Panc1 (cell line): ENCODE measurements at regions not wholly inside any gene's neighbourhood (a gene's known extent, or its start where the extent isn't known, plus 50 kb on each side); places are given as distances from the start of the nearest gene placed in this dataset.

Source experiments
- ATAC-seq: fragments of 200-7000 bp; cut with Tn5 transposase; 2 replicates; pipeline ENCODE4 v1.9.1; 2020; ENCODE audit warnings: mild to moderate bottlenecking, moderate library complexity
- BruUV-seq: library from RNA; stranded (reverse); fragments of 400-500 nt; replicated peaks from 2 replicates; lab custom pipeline; 2021; lab: Mats Ljungman, UMichigan
- CTCF ChIA-PET: fragments of 300-600 bp; sonication (Branson Sonifier 250); formaldehyde crosslinking; loops from one replicate; lab custom pipeline; 2022; ENCODE audit warnings: antibody characterized with exemption; lab: Charles Lee
- POLR2A ChIA-PET: fragments of 300-600 bp; sonication (Branson Sonifier 250); formaldehyde crosslinking; loops from one replicate; lab custom pipeline; 2022; ENCODE audit warnings: antibody characterized with exemption; lab: Charles Lee
- DNase-seq: peaks from one replicate; pipeline ENCODE4 v3.0.0-alpha.2; 2010; ENCODE audit warnings: low read depth, low spot score
- H3K27ac ChIP-seq: 2 replicates; pipeline ENCODE4 v1.5.1; 2011; ENCODE audit warnings: mild to moderate bottlenecking, low read length, inconsistent platforms
- H3K27me3 ChIP-seq: fragments of 200-500 bp; sonication (Bioruptor generic); 2 replicates; pipeline ENCODE4 v1.6.0; 2014; ENCODE audit warnings: low read length, inconsistent platforms; ENCODE audit not compliant: control insufficient read depth, insufficient read depth
- H3K36me3 ChIP-seq: fragments of 200-500 bp; sonication (Bioruptor generic); 2 replicates; pipeline ENCODE4 v1.5.1; 2014; ENCODE audit warnings: inconsistent platforms, mild to moderate bottlenecking, low read length, moderate library complexity; ENCODE audit not compliant: control insufficient read depth, insufficient read depth
- H3K4me1 ChIP-seq: 2 replicates; pipeline ENCODE4 v1.5.1; 2011; ENCODE audit warnings: inconsistent platforms, mild to moderate bottlenecking, low read length, moderate library complexity; ENCODE audit not compliant: control insufficient read depth, insufficient read depth
- H3K4me3 ChIP-seq, 2 experiments: 2 replicates each; pipeline ENCODE4 v1.5.1; 2011 to 2012; ENCODE audit warnings: low read depth in 2 of 2, low read length in 2 of 2, mild to moderate bottlenecking in 2 of 2, inconsistent platforms in 1 of 2, moderate library complexity in 1 of 2
- H3K9me3 ChIP-seq: fragments of 200-500 bp; sonication (Bioruptor generic); 2 replicates; pipeline ENCODE4 v1.5.1; 2014; ENCODE audit warnings: low read depth, mild to moderate bottlenecking, inconsistent platforms, low read length, moderate library complexity; ENCODE audit not compliant: control insufficient read depth, insufficient read depth
- POLR2AphosphoS5 ChIP-seq: IDR thresholded peaks from 2 replicates; pipeline ENCODE4 v1.6.1; 2012; ENCODE audit warnings: mild to moderate bottlenecking, low read depth, low read length, moderate library complexity
- SIN3A ChIP-seq: IDR thresholded peaks from 2 replicates; pipeline ENCODE4 v1.6.1; 2012; ENCODE audit warnings: low read depth, mild to moderate bottlenecking, low read length, moderate library complexity, borderline replicate concordance; ENCODE audit not compliant: insufficient read depth
- TCF7L2 ChIP-seq: IDR thresholded peaks from 2 replicates; pipeline ENCODE4 v1.6.1; 2011; ENCODE audit warnings: mild to moderate bottlenecking, low read depth, low read length, inconsistent platforms
- in situ Hi-C: cut with HindIII; loops from 2 replicates; pipeline ENCODE4 v1.10.0; 2016; ENCODE audit warnings: low sequenced_read_pairs, low pct_unique_long_range_greater_than_20kb
- intact Hi-C: fragments of 100-400 bp; cut with micrococcal nuclease; formaldehyde crosslinking; loops from one replicate; pipeline ENCODE4 v1.10.0; 2022; ENCODE audit not compliant: unreplicated experiment
- TF ChIP-seq, protein P1 (sequence below), 2 experiments: IDR thresholded peaks; 2 replicates each; pipeline ENCODE4 v1.6.1; 2011 to 2012; ENCODE audit warnings: low read depth in 2 of 2, control low read depth in 1 of 2, low read length in 1 of 2, mild to moderate bottlenecking in 1 of 2, moderate library complexity in 1 of 2; ENCODE audit not compliant: insufficient read depth in 1 of 2
- TF ChIP-seq, protein P2 (sequence below): fragments of 450-650 bp; IDR thresholded peaks from 2 replicates; pipeline ENCODE4 v1.5.1; 2017; ENCODE audit warnings: mild to moderate bottlenecking

DNA sequence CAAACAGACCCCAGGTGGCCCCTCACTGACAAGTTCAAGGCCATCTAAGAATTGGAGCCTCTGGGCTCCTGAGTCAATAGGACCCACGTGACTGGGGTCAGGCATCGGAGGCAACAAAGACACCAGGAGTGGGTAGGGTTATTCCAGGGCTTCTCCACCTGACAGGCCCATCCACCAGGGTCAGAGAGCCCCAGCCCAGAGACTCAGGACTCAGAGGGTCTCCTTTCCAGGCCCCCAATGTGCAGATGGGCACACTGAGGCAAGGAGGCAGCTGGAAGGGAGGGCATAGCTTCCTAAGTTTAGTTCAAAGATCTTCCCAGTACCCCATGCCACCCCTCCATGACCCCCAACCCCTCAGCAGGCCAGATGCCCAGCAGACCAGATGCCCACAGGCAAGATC, 388.6 kb downstream of the MATN1 start:
- TF ChIP-seq POLR2AphosphoS5 (no peak), TCF7L2 (no peak), SIN3A (no peak)
- TF ChIP-seq, protein P1, sequence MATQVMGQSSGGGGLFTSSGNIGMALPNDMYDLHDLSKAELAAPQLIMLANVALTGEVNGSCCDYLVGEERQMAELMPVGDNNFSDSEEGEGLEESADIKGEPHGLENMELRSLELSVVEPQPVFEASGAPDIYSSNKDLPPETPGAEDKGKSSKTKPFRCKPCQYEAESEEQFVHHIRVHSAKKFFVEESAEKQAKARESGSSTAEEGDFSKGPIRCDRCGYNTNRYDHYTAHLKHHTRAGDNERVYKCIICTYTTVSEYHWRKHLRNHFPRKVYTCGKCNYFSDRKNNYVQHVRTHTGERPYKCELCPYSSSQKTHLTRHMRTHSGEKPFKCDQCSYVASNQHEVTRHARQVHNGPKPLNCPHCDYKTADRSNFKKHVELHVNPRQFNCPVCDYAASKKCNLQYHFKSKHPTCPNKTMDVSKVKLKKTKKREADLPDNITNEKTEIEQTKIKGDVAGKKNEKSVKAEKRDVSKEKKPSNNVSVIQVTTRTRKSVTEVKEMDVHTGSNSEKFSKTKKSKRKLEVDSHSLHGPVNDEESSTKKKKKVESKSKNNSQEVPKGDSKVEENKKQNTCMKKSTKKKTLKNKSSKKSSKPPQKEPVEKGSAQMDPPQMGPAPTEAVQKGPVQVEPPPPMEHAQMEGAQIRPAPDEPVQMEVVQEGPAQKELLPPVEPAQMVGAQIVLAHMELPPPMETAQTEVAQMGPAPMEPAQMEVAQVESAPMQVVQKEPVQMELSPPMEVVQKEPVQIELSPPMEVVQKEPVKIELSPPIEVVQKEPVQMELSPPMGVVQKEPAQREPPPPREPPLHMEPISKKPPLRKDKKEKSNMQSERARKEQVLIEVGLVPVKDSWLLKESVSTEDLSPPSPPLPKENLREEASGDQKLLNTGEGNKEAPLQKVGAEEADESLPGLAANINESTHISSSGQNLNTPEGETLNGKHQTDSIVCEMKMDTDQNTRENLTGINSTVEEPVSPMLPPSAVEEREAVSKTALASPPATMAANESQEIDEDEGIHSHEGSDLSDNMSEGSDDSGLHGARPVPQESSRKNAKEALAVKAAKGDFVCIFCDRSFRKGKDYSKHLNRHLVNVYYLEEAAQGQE (IDR thresholded peaks at IDR 0.05; ENCODE audit: insufficient read depth in 1 of 2, low read depth in 2 of 2, low read length in 1 of 2): no peak
- TF ChIP-seq, protein P2, sequence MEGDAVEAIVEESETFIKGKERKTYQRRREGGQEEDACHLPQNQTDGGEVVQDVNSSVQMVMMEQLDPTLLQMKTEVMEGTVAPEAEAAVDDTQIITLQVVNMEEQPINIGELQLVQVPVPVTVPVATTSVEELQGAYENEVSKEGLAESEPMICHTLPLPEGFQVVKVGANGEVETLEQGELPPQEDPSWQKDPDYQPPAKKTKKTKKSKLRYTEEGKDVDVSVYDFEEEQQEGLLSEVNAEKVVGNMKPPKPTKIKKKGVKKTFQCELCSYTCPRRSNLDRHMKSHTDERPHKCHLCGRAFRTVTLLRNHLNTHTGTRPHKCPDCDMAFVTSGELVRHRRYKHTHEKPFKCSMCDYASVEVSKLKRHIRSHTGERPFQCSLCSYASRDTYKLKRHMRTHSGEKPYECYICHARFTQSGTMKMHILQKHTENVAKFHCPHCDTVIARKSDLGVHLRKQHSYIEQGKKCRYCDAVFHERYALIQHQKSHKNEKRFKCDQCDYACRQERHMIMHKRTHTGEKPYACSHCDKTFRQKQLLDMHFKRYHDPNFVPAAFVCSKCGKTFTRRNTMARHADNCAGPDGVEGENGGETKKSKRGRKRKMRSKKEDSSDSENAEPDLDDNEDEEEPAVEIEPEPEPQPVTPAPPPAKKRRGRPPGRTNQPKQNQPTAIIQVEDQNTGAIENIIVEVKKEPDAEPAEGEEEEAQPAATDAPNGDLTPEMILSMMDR: no peak
- Histone ChIP-seq H3K36me3 (no peaks in the 10 kb centered on the region), H3K27me3 (no peaks in the 10 kb centered on the region), H3K27ac (no peak overlapping the region), H3K4me1 (no peaks in the 10 kb centered on the region), H3K9me3 (no peaks in the 10 kb centered on the region), H3K4me3 (no peak overlapping the region)
- in situ Hi-C loops: no loop called here
- ChIA-PET CTCF (no interaction called here), POLR2A (interaction anchor here (0.6 kb wide), 1 partner anchor 977 kb away, joined by 4 read pairs; no protein-coding TSS in a partner anchor)
- intact Hi-C loops: no loop called here
- ATAC-seq (no peak), DNase-seq (no peak)
- BruUV-seq: no TSS peak

DNA sequence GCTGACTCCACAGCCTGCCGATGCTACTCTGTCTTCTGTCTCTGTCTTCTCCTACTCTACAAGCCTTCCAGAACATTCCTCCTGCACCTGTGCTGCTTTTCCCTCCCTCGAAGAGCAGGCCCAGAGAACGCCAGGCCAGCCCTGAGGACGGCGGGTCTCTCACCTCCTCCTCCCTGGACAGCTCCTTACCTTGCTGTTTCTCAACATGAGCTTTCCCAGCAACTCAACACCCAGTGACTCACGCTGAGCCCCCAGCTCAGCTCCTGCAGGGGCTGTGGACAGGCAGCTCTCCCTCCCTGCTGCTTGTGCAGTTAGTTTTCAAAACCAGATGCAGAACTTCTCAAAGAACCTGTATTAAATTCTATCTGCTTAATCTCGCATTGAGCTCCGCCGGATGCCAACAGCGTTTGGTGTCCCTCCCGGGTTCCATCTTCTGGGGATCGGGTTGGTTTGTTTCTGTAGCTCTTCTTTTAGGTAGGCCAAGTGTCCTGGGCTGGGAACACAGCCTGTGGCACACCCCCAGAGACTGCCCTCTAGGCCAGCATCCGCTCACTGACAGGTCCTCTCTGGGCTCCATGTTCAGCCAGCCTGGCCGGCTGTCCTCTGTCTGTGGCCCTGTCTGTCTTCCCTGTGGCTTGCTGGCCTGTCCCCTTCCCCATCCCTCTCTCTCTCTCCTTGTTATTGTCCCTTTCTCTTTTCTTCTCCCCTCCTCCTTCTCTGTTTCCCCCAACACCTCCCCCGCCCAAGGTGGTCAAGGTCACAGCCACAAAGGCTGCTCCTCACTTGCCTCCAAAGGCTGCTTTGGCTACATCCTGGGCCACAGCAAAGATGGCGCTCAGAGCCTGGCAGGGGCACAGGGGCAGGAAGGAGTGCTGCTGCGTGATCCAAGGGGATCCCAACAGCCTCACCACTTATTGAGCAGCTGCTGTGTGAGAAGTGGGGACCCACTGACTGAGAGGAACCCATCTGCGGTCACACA, 391.0 kb downstream of the MATN1 start:
- Histone ChIP-seq H3K27ac (no peak overlapping the region), H3K9me3 (no peaks in the 10 kb centered on the region), H3K4me1 (no peaks in the 10 kb centered on the region), H3K27me3 (no peaks in the 10 kb centered on the region), H3K36me3 (no peaks in the 10 kb centered on the region), H3K4me3 (no peak overlapping the region)
- DNase-seq (no peak), ATAC-seq (no peak)
- no peak for TF ChIP-seq TCF7L2
- TF ChIP-seq, protein P1 (IDR thresholded peaks at IDR 0.05; ENCODE audit: insufficient read depth in 1 of 2, low read depth in 2 of 2, low read length in 1 of 2): no peak
- no peak for TF ChIP-seq POLR2AphosphoS5
- TF ChIP-seq SIN3A: no peak
- TF ChIP-seq, protein P2: no peak
- ChIA-PET POLR2A (no interaction called here), CTCF (no interaction called here)
- BruUV-seq: no TSS peak
- intact Hi-C loops (no loop called here), in situ Hi-C loops (no loop called here)
